Cardiac muscle cell (in vitro differentiated cells and primary cell): ENCODE measurements at regions not wholly inside any gene's neighbourhood (a gene's known extent, or its start where the extent isn't known, plus 50 kb on each side); places are given as distances from the start of the nearest gene placed in this dataset.
A peak's percentile ranks its signal among the peaks of the same experiment; 100 is the strongest.

Experiments
- DNase-seq, 2 donors: peaks; one replicate each; pipeline versions ENCODE4 v3.0.0 to v3.0.0-alpha.2; 2010 to 2017; ENCODE audit warnings: low read depth in 1 of 2, low spot score in 1 of 2
- H3K27ac ChIP-seq: fragments of 200-600 bp; sonication (generic); 2 replicates; pipeline ENCODE4 v1.5.1; 2016
- H3K27me3 ChIP-seq: fragments of 200-600 bp; sonication (generic); 2 replicates; pipeline ENCODE4 v1.6.0; 2016; ENCODE audit warnings: control low read depth
- H3K36me3 ChIP-seq: fragments of 200-600 bp; sonication (generic); 2 replicates; pipeline ENCODE4 v1.5.1; 2016; ENCODE audit warnings: control low read depth
- H3K4me1 ChIP-seq: fragments of 200-600 bp; sonication (generic); 2 replicates; pipeline ENCODE4 v1.8.1; 2017; ENCODE audit warnings: low read depth, mild to moderate bottlenecking, mixed run types
- H3K4me3 ChIP-seq: fragments of 200-600 bp; sonication (generic); 2 replicates; pipeline ENCODE4 v1.5.1; 2016; ENCODE audit warnings: mild to moderate bottlenecking
- H3K9me3 ChIP-seq: fragments of 200-600 bp; sonication (generic); 2 replicates; pipeline ENCODE4 v1.5.1; 2017; ENCODE audit warnings: low read depth, mild to moderate bottlenecking, control low read depth
- TF ChIP-seq, protein P1 (sequence below): IDR thresholded peaks from 2 replicates; pipeline ENCODE4 v1.5.1; 2012; ENCODE audit warnings: low read depth, mild to moderate bottlenecking, low read length

- no peak for DNase-seq
Observed at GRCh38 chr11:97854357-97854756, 1166.4 kb upstream of the CNTN5 start.

GRCh38 chr11:97854877-97855276 is 1165.9 kb upstream of the CNTN5 start:
- Histone ChIP-seq H3K27me3 (no peaks in the 10 kb centered on the region), H3K4me1 (no peaks in the 10 kb centered on the region), H3K4me3 (no peak overlapping the region), H3K27ac (no peak overlapping the region), H3K9me3 (no peaks in the 10 kb centered on the region), H3K36me3 (no peaks in the 10 kb centered on the region)
- TF ChIP-seq, protein P1, sequence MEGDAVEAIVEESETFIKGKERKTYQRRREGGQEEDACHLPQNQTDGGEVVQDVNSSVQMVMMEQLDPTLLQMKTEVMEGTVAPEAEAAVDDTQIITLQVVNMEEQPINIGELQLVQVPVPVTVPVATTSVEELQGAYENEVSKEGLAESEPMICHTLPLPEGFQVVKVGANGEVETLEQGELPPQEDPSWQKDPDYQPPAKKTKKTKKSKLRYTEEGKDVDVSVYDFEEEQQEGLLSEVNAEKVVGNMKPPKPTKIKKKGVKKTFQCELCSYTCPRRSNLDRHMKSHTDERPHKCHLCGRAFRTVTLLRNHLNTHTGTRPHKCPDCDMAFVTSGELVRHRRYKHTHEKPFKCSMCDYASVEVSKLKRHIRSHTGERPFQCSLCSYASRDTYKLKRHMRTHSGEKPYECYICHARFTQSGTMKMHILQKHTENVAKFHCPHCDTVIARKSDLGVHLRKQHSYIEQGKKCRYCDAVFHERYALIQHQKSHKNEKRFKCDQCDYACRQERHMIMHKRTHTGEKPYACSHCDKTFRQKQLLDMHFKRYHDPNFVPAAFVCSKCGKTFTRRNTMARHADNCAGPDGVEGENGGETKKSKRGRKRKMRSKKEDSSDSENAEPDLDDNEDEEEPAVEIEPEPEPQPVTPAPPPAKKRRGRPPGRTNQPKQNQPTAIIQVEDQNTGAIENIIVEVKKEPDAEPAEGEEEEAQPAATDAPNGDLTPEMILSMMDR, result no peak
- DNase-seq, result no peak

More at GRCh38 chr11:97854357-97854756, 1166.4 kb upstream of the CNTN5 start:
- TF ChIP-seq, protein P1, result no peak
- Histone ChIP-seq H3K4me3 (no peak overlapping the region), H3K9me3 (no peaks in the 10 kb centered on the region), H3K36me3 (no peaks in the 10 kb centered on the region), H3K27me3 (no peaks in the 10 kb centered on the region), H3K4me1 (no peaks in the 10 kb centered on the region), H3K27ac (no peak overlapping the region)

GRCh38 chr11:97856666-97857065 is 1164.1 kb upstream of the CNTN5 start:
- no peak for DNase-seq
- Histone ChIP-seq H3K4me3 (no peak overlapping the region), H3K4me1 (no peaks in the 10 kb centered on the region), H3K9me3 (no peaks in the 10 kb centered on the region), H3K27ac (no peak overlapping the region), H3K27me3 (no peaks in the 10 kb centered on the region), H3K36me3 (no peaks in the 10 kb centered on the region)
- TF ChIP-seq, protein P1, result no peak

- no peaks in the 10 kb centered on the region for H3K36me3 ChIP-seq
- H3K4me3 ChIP-seq, result no peak overlapping the region
- TF ChIP-seq, protein P1, result no peak
- H3K27me3 ChIP-seq, result no peaks in the 10 kb centered on the region
- no peaks in the 10 kb centered on the region for H3K4me1 ChIP-seq
- no peaks in the 10 kb centered on the region for H3K9me3 ChIP-seq
- DNase-seq, result peak in 1 of 2 donors; percentile 45
- H3K27ac ChIP-seq, result no peak overlapping the region
Observed at GRCh38 chr11:97860237-97860636, 1160.5 kb upstream of the CNTN5 start.

DNA sequence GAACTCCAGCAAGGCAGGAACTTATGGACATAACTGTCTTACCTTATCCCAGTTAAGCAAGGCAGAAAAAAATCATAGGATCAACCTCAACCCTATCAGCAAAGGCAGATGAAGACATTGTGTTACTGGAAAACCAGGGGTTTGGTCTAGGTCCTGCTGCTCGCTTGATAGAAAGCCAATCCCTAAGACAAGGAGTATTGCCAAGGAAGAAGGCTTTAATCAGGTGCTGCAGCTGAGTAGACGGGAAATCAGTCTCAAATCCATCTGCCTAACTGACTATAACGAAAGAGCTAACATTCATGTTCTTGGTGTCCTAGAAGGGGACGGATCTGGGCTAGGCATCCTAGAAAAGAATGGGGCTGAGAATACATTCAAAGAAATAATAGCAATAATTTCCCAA is 1158.7 kb upstream of the CNTN5 start:
- TF ChIP-seq, protein P1, result no peak
- Histone ChIP-seq H3K9me3 (no peaks in the 10 kb centered on the region), H3K4me3 (no peak overlapping the region), H3K36me3 (no peaks in the 10 kb centered on the region), H3K4me1 (no peaks in the 10 kb centered on the region), H3K27me3 (no peaks in the 10 kb centered on the region), H3K27ac (no peak overlapping the region)
- DNase-seq, result no peak

GRCh38 chr11:97865424-97866012 is 1155.2 kb upstream of the CNTN5 start:
- Histone ChIP-seq H3K9me3 (no peaks in the 10 kb centered on the region), H3K36me3 (no peaks in the 10 kb centered on the region), H3K27ac (no peak overlapping the region), H3K4me3 (no peak overlapping the region), H3K27me3 (no peaks in the 10 kb centered on the region), H3K4me1 (no peaks in the 10 kb centered on the region)
- no peak for DNase-seq
- TF ChIP-seq, protein P1, result no peak
